Caco-2 (cell line): ENCODE measurements at regions not wholly inside any gene's neighbourhood (a gene's known extent, or its start where the extent isn't known, plus 50 kb on each side); places are given as distances from the start of the nearest gene placed in this dataset.

Experiments
- BruUV-seq: library from RNA; stranded (reverse); fragments of 400-500 nt; replicated peaks from 2 replicates; lab custom pipeline; 2021; lab: Mats Ljungman, UMichigan
- CTCF ChIA-PET: fragments of 300-600 bp; sonication (Branson Sonifier 250); formaldehyde crosslinking; loops from one replicate; lab custom pipeline; 2022; ENCODE audit warnings: antibody characterized with exemption; lab: Charles Lee
- POLR2A ChIA-PET: fragments of 300-600 bp; sonication (Branson Sonifier 250); formaldehyde crosslinking; loops from one replicate; lab custom pipeline; 2022; ENCODE audit warnings: antibody characterized with exemption; lab: Charles Lee
- DNase-seq, 2 experiments: peaks; one replicate each; pipeline versions ENCODE4 v3.0.0 to v3.0.0-alpha.2; 2020 to 2022
- H3K27me3 ChIP-seq: replicated peaks from 2 replicates; pipeline ENCODE4 v1.6.0; 2011; ENCODE audit warnings: low read length; ENCODE audit not compliant: control insufficient read depth, insufficient read depth
- H3K36me3 ChIP-seq: 2 replicates; pipeline ENCODE4 v1.5.1; 2011; ENCODE audit warnings: low read length; ENCODE audit not compliant: control insufficient read depth, insufficient read depth
- H3K4me1 ChIP-seq: fragments of 250-450 bp; sonication (Bioruptor Pico); 2 replicates; pipeline ENCODE4 v1.5.1; 2020; ENCODE audit warnings: mild to moderate bottlenecking
- H3K4me3 ChIP-seq: 2 replicates; pipeline ENCODE4 v1.5.1; 2011; ENCODE audit warnings: low read depth, mild to moderate bottlenecking, control low read depth, low read length
- H3K9me3 ChIP-seq: fragments of 250-450 bp; sonication (Bioruptor Pico); 2 replicates; pipeline ENCODE4 v1.5.1; 2020; ENCODE audit warnings: mild to moderate bottlenecking, moderate library complexity
- H3K27ac Mint-ChIP-seq: one replicate; pipeline ENCODE4 v1.8.0; 2022; ENCODE audit warnings: mixed read lengths; ENCODE audit not compliant: unreplicated experiment
- H3K27me3 Mint-ChIP-seq: one replicate; pipeline ENCODE4 v1.8.0; 2022; ENCODE audit warnings: mixed read lengths; ENCODE audit not compliant: insufficient read depth, unreplicated experiment
- H3K36me3 Mint-ChIP-seq: one replicate; pipeline ENCODE4 v1.8.0; 2022; ENCODE audit warnings: mild to moderate bottlenecking, mixed read lengths; ENCODE audit not compliant: insufficient read depth, unreplicated experiment
- H3K4me1 Mint-ChIP-seq: one replicate; pipeline ENCODE4 v1.8.0; 2022; ENCODE audit warnings: low read depth, mixed read lengths; ENCODE audit not compliant: unreplicated experiment
- H3K4me3 Mint-ChIP-seq: one replicate; pipeline ENCODE4 v1.8.0; 2022; ENCODE audit warnings: mild to moderate bottlenecking, moderate library complexity, mixed read lengths; ENCODE audit not compliant: unreplicated experiment
- H3K9me3 Mint-ChIP-seq: one replicate; pipeline ENCODE4 v1.8.0; 2022; ENCODE audit warnings: mixed read lengths; ENCODE audit not compliant: unreplicated experiment
- intact Hi-C: fragments of 100-400 bp; cut with micrococcal nuclease; formaldehyde crosslinking; loops from one replicate; pipeline ENCODE4 v1.10.0; 2022; ENCODE audit not compliant: unreplicated experiment
- TF ChIP-seq, protein P1 (sequence below), 2 experiments: fragments of 200-600 bp in 1 of 2; IDR thresholded peaks; 1 replicate in 1 of 2; 2 replicates in 1 of 2; pipeline versions ENCODE4 v1.5.1 to v1.8.0; 2011 to 2022; ENCODE audit warnings: antibody characterized with exemption in 1 of 2, control low read depth in 1 of 2, inconsistent platforms in 1 of 2, low read depth in 1 of 2, low read length in 1 of 2, mild to moderate bottlenecking in 1 of 2, moderate library complexity in 1 of 2; ENCODE audit not compliant: insufficient read depth in 1 of 2, severe bottlenecking in 1 of 2, unreplicated experiment in 1 of 2

DNA sequence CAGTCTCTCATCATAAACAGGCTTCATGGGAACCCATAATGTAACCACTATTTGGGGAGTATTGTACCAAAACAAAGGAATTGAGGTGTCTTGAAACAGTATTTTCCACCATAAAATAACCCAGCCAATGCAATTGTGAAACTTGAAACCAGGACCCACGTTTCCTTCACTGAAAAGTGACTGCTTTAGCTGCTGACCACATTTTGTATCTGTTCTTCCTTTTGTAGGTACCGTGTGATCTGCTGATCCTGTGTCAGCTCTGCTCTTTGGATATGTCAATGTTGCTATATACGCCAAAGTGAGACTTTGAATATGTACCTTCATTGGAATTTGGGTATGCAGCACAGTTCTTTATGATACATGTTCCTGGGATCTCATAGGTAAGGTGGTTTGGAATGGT is 95.1 kb upstream of the CNTN1 start:
- H3K4me1 ChIP-seq = no peaks in the 10 kb centered on the region
- CTCF ChIA-PET = no interaction called here
- POLR2A ChIA-PET = no interaction called here
- H3K4me3 ChIP-seq = no peak overlapping the region
- H3K36me3 ChIP-seq = no peaks in the 10 kb centered on the region
- no peaks in the 10 kb centered on the region for H3K27me3 Mint-ChIP-seq
- TF ChIP-seq, protein P1, sequence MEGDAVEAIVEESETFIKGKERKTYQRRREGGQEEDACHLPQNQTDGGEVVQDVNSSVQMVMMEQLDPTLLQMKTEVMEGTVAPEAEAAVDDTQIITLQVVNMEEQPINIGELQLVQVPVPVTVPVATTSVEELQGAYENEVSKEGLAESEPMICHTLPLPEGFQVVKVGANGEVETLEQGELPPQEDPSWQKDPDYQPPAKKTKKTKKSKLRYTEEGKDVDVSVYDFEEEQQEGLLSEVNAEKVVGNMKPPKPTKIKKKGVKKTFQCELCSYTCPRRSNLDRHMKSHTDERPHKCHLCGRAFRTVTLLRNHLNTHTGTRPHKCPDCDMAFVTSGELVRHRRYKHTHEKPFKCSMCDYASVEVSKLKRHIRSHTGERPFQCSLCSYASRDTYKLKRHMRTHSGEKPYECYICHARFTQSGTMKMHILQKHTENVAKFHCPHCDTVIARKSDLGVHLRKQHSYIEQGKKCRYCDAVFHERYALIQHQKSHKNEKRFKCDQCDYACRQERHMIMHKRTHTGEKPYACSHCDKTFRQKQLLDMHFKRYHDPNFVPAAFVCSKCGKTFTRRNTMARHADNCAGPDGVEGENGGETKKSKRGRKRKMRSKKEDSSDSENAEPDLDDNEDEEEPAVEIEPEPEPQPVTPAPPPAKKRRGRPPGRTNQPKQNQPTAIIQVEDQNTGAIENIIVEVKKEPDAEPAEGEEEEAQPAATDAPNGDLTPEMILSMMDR (IDR thresholded peaks at IDR 0.05; ENCODE audit: insufficient read depth in 1 of 2, low read depth in 1 of 2, low read length in 1 of 2, severe bottlenecking in 1 of 2, unreplicated experiment in 1 of 2) = no peak
- H3K36me3 Mint-ChIP-seq = no peaks in the 10 kb centered on the region
- peaks cover 6% of the 10 kb centered on the region for H3K9me3 Mint-ChIP-seq
- no peak overlapping the region for H3K4me3 Mint-ChIP-seq
- no TSS peak for BruUV-seq
- H3K9me3 ChIP-seq = no peaks in the 10 kb centered on the region
- no peaks in the 10 kb centered on the region for H3K27me3 ChIP-seq
- no peak for DNase-seq
- no peaks in the 10 kb centered on the region for H3K4me1 Mint-ChIP-seq
- H3K27ac Mint-ChIP-seq = no peak overlapping the region
- intact Hi-C loops = no loop called here

- H3K36me3 ChIP-seq = no peaks in the 10 kb centered on the region
- Mint-ChIP-seq H3K36me3 (no peaks in the 10 kb centered on the region), H3K4me1 (no peaks in the 10 kb centered on the region), H3K9me3 (no peaks in the 10 kb centered on the region), H3K27me3 (no peaks in the 10 kb centered on the region), H3K4me3 (no peak overlapping the region), H3K27ac (no peak overlapping the region)
- ChIA-PET POLR2A (no interaction called here), CTCF (no interaction called here)
- no peaks in the 10 kb centered on the region for H3K9me3 ChIP-seq
- no peaks in the 10 kb centered on the region for H3K27me3 ChIP-seq
- no peak for DNase-seq
- no peaks in the 10 kb centered on the region for H3K4me1 ChIP-seq
- BruUV-seq = no TSS peak
- no peak overlapping the region for H3K4me3 ChIP-seq
- intact Hi-C loops = no loop called here
- TF ChIP-seq, protein P1 (IDR thresholded peaks at IDR 0.05; ENCODE audit: insufficient read depth in 1 of 2, low read depth in 1 of 2, low read length in 1 of 2, severe bottlenecking in 1 of 2, unreplicated experiment in 1 of 2) = no peak
Measured at GRCh38 chr12:40598073-40598472, 94.2 kb upstream of the CNTN1 start.

DNA sequence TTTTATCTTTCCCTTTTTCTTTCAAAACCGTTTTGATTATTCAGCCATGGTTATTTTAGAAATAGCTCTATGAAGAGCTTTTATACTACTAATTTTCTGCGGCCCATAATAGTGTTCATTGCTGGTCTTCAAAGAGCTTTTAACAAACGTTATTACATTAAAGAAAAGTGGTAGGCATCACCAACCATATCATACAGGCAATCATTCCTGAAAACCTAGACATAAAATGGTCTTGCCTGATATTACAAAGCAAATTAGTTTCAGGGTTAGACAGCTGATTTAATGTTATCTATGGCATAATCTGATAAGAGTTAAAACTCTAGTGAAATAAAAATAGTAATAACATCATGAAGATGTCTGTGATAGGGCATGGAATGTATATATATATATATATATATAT is 89.7 kb upstream of the CNTN1 start:
- Histone ChIP-seq H3K4me1 (no peaks in the 10 kb centered on the region), H3K9me3 (no peaks in the 10 kb centered on the region), H3K27me3 (no peaks in the 10 kb centered on the region), H3K36me3 (no peaks in the 10 kb centered on the region), H3K4me3 (no peak overlapping the region)
- Mint-ChIP-seq H3K36me3 (no peaks in the 10 kb centered on the region), H3K9me3 (no peaks in the 10 kb centered on the region), H3K4me1 (no peaks in the 10 kb centered on the region), H3K27ac (no peak overlapping the region), H3K4me3 (no peak overlapping the region), H3K27me3 (no peaks in the 10 kb centered on the region)
- CTCF ChIA-PET = no interaction called here
- intact Hi-C loops = no loop called here
- no peak for DNase-seq
- no TSS peak for BruUV-seq
- TF ChIP-seq, protein P1 (IDR thresholded peaks at IDR 0.05; ENCODE audit: insufficient read depth in 1 of 2, low read depth in 1 of 2, low read length in 1 of 2, severe bottlenecking in 1 of 2, unreplicated experiment in 1 of 2) = no peak
- POLR2A ChIA-PET = no interaction called here
